Activated CD8-positive, alpha-beta T cell treated with anti-CD3 and anti-CD28 coated beads for 36 hours (primary cell): ENCODE measurements at regions not wholly inside any gene's neighbourhood (a gene's known extent, or its start where the extent isn't known, plus 50 kb on each side); places are given as distances from the start of the nearest gene placed in this dataset.

ENCODE experiments used
- ATAC-seq: fragments of 200-7000 bp; cut with Tn5 transposase; one replicate; pipeline ENCODE4 v1.10.0; 2021; ENCODE audit warnings: mild to moderate bottlenecking, moderate library complexity
- CTCF ChIA-PET: fragments of 350-600 bp; sonication (Branson Sonifier 250); formaldehyde crosslinking; loops from one replicate; lab custom pipeline; 2021; ENCODE audit warnings: antibody characterized with exemption; lab: Charles Lee
- POLR2A ChIA-PET: fragments of 350-600 bp; sonication (Branson Sonifier 250); formaldehyde crosslinking; loops from one replicate; lab custom pipeline; 2021; ENCODE audit warnings: antibody characterized with exemption; lab: Charles Lee
- DNase-seq: peaks from one replicate; pipeline ENCODE4 v3.0.0-alpha.2; 2020
- H3K27ac Mint-ChIP-seq: one replicate; pipeline ENCODE4 v1.8.0; 2021; ENCODE audit warnings: mild to moderate bottlenecking, mixed read lengths
- H3K27me3 Mint-ChIP-seq: one replicate; pipeline ENCODE4 v1.8.0; 2021; ENCODE audit warnings: mixed read lengths
- H3K36me3 Mint-ChIP-seq: one replicate; pipeline ENCODE4 v1.8.0; 2021; ENCODE audit warnings: low read depth, mixed read lengths
- H3K4me1 Mint-ChIP-seq: one replicate; pipeline ENCODE4 v1.8.0; 2021; ENCODE audit warnings: low read depth, mixed read lengths
- H3K4me3 Mint-ChIP-seq: one replicate; pipeline ENCODE4 v1.8.0; 2021; ENCODE audit warnings: mild to moderate bottlenecking, moderate library complexity, mixed read lengths
- H3K9me3 Mint-ChIP-seq: one replicate; pipeline ENCODE4 v1.8.0; 2021; ENCODE audit warnings: mixed read lengths
- CTCF ChIP-seq: fragments of 200-600 bp; IDR thresholded peaks from one replicate; pipeline ENCODE4 v1.8.0; 2022; ENCODE audit warnings: antibody characterized with exemption, mild to moderate bottlenecking
- intact Hi-C: fragments of 100-400 bp; cut with micrococcal nuclease; formaldehyde crosslinking; loops from one replicate; pipeline ENCODE4 v1.10.0; 2022

GRCh38 chrX:124699876-124700275 is 353.5 kb downstream of the SH2D1A start:
- ChIA-PET POLR2A (no interaction called here), CTCF (no interaction called here)
- no peak for TF ChIP-seq CTCF
- intact Hi-C loops, result no loop called here
- no peak for DNase-seq
- H3K27me3 Mint-ChIP-seq, result no peaks in the 10 kb centered on the region
- no peaks in the 10 kb centered on the region for H3K9me3 Mint-ChIP-seq
- H3K4me3 Mint-ChIP-seq, result no peak overlapping the region
- no peaks in the 10 kb centered on the region for H3K4me1 Mint-ChIP-seq
- H3K36me3 Mint-ChIP-seq, result no peaks in the 10 kb centered on the region
- ATAC-seq, result no peak
- no peak overlapping the region for H3K27ac Mint-ChIP-seq

GRCh38 chrX:124717537-124717936 is 371.2 kb downstream of the SH2D1A start:
- TF ChIP-seq CTCF, result no peak
- ChIA-PET CTCF (no interaction called here), POLR2A (no interaction called here)
- H3K4me3 Mint-ChIP-seq, result no peak overlapping the region
- H3K27me3 Mint-ChIP-seq, result no peaks in the 10 kb centered on the region
- H3K4me1 Mint-ChIP-seq, result peaks cover 10% of the 10 kb centered on the region
- DNase-seq (peak; percentile 11), ATAC-seq (peak; percentile 20)
- H3K9me3 Mint-ChIP-seq, result no peaks in the 10 kb centered on the region
- no peaks in the 10 kb centered on the region for H3K36me3 Mint-ChIP-seq
- intact Hi-C loops, result no loop called here
- no peak overlapping the region for H3K27ac Mint-ChIP-seq

- Mint-ChIP-seq H3K27me3 (no peaks in the 10 kb centered on the region), H3K4me3 (no peak overlapping the region), H3K4me1 (peaks cover 10% of the 10 kb centered on the region), H3K36me3 (no peaks in the 10 kb centered on the region), H3K27ac (no peak overlapping the region), H3K9me3 (no peaks in the 10 kb centered on the region)
- intact Hi-C loops, result no loop called here
- ATAC-seq (no peak), DNase-seq (no peak)
- TF ChIP-seq CTCF, result no peak
- ChIA-PET CTCF (no interaction called here), POLR2A (no interaction called here)
Observed at GRCh38 chrX:124719060-124719459, 372.7 kb downstream of the SH2D1A start.

- POLR2A ChIA-PET, result no interaction called here
- Mint-ChIP-seq H3K4me1 (peaks cover 15% of the 10 kb centered on the region), H3K36me3 (no peaks in the 10 kb centered on the region)
Observed at GRCh38 chrX:124720532-124720931, 374.2 kb downstream of the SH2D1A start.

GRCh38 chrX:124725502-124725901 is 379.1 kb downstream of the SH2D1A start:
- Mint-ChIP-seq H3K4me1 (peaks cover 24% of the 10 kb centered on the region), H3K4me3 (no peak overlapping the region), H3K27ac (no peak overlapping the region), H3K36me3 (no peaks in the 10 kb centered on the region), H3K9me3 (no peaks in the 10 kb centered on the region), H3K27me3 (no peaks in the 10 kb centered on the region)
- CTCF ChIA-PET, result no interaction called here
- DNase-seq (no peak), ATAC-seq (no peak)
- POLR2A ChIA-PET, result no interaction called here
- TF ChIP-seq CTCF, result no peak
- intact Hi-C loops, result no loop called here

More at GRCh38 chrX:124720532-124720931, 374.2 kb downstream of the SH2D1A start:
- intact Hi-C loops, result no loop called here
- TF ChIP-seq CTCF, result no peak
- Mint-ChIP-seq H3K27ac (no peak overlapping the region), H3K4me3 (no peak overlapping the region), H3K27me3 (no peaks in the 10 kb centered on the region), H3K9me3 (no peaks in the 10 kb centered on the region)
- no peak for DNase-seq
- ATAC-seq, result no peak
- CTCF ChIA-PET, result no interaction called here
